ENCODE measurements at regions not wholly inside any gene's neighbourhood (a gene's known extent, or its start where the extent isn't known, plus 50 kb on each side); places are given as distances from the start of the nearest gene placed in this dataset.
A peak's percentile ranks its signal among the peaks of the same experiment; 100 is the strongest.

GRCh38 chr2:59077026-59077725 lies 836.1 kb upstream of the FANCL start:
- no peak for DNase-seq (ENCODE audit: low spot score)

GRCh38 chr2:59076079-59076619 lies 835.0 kb upstream of the FANCL start:
- no peak for DNase-seq (ENCODE audit: low spot score)

DNA sequence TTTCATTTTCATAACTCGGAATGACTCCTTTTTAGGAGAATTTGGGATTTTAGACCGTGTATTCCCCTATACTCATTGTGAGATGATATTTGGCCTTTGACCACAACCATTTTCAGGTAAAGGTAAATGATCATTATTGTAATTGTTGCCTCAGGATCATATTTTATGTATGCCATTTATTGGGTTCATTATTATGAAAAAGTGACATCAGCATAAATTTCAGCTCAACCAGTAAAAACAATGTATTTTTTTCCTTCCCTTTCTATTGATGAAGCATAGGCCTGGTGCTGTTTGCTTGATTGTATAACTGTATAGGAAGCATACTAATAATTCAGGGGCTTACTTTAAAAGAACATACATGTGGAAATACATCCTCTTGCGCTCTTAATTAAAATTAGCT lies 832.9 kb upstream of the FANCL start:
- DNase-seq (ENCODE audit: low spot score) = no peak

GRCh38 chr2:59073286-59073685 lies 832.2 kb upstream of the FANCL start:
- DNase-seq (ENCODE audit: low spot score) = no peak

GRCh38 chr2:59068255-59068654 lies 827.1 kb upstream of the FANCL start:
- DNase-seq (ENCODE audit: low spot score) = no peak

DNA sequence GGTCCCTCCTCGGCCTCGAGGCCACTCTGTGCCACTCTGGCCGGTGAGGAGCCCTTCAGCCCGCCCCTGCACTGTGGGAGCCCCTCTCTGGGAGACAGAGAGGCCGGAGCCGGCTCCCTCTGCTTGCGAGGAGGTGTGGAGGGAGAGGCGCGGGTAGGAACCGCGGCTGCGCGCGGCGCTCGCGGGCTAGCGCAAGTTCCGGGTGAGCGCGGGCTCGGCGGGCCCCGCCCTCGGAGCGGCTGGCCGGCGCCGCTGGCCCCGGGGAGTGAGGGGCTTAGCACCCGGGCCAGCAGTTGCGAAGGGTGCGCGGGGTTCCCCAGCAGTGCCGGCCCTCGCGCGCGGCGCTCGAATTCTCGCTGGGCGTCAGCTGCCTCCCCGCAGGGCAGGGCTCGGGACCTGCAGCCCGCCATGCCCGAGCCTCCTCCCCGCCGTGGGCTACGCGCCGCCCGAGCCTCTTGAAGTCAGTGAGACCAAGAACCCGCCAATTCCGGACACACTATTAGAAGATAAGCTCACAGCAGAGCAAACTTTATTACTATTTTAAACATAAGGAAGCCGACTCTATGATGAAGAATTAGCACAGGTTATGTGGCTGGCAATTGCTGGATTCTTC lies 825.8 kb upstream of the FANCL start:
- no peak for DNase-seq (ENCODE audit: low spot score)

DNA sequence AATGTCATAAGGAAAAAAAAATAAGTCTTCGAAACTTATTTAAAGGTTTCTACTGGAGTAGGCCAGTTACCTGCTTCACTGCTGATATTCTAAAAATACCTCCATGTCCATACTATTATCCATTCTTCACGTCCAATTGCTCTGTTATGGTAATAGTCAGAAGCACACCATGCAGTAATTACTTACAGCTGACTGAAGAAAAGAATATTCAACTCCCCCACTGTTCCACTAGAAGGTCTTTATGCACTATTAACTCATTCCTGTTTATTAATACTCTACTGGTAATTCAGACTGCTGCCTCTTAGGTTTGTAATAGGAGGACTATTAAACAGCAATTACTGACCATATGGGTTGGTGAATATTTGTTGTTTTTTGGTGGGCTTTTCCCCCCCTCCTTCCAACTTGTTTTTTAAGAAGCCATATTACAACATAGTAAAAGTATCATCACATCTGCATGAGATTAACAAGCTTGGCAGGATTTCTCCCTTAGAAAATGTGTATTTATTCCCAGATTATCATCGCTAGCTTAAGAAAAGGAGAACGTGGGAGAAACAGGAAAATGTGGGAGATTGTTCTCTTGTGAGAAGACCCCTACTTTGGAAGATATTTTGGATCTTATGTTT lies 806.4 kb upstream of the FANCL start:
- DNase-seq (ENCODE audit: low spot score) = no peak

DNA sequence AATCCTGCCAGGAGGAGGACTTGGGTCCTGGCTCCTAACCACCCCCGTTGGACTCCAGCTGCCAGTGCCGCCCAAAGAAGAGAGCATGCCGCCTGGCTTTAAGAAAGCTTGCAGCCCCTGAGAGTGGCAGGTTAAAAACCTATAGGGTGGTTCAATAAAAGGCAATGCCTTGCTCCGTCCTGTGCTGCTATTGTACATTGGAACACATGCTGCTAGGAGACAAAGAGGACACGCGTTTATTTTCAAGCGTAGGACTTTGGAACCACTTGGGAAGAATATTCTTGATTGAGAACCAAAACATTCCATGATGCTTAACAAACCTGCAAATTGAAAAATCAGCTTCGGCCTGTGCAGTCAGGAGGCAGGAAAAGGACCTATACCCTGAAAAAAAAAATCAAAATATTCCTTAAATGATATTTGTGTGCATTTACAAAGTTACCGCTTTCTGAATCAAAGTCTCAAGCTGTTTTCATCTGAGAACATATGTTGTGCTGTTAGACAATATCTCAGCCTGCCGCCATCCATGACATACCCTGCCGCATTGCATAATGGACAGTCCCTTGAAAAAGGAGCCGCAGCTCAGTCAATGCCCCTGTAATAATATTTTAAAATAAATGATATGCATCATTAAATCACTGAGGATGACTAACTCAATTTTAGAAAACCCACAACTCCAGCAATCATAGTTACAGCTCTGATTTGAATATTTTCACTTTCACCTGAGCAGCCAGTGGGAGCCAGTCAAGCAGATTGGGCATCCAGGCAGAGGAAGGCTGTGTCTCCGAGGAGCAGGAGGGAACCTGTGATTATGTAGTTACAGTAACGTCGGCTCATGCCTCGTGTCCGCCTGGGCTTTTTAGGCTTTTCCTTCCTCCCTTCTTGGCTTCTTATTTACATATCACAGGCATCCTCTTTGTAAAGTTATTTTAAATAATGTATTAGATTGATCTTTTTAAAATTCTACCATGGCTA lies 805.6 kb upstream of the FANCL start:
- DNase-seq (ENCODE audit: low spot score) = no peak

- no peak for DNase-seq (ENCODE audit: low spot score)
Measured at GRCh38 chr2:59044736-59045135, 803.6 kb upstream of the FANCL start.

DNA sequence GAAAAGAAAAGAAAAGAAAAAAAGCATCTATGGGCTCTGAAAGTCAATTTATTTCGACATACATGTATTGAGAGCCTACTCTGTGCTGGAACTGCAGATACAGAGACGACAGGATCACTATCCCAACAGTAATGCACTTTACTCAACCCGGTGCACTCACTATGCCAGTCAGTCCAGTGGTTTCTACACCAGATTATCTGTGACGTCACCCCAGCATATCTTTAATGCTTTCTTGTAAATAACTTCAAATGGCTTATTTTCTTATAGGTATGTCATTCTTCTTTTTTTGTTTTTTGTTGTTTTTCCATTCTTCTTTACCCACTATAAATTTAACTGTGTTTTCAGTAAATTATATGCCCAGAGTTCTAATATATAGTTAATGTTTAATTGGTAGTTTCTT lies 800.0 kb upstream of the FANCL start:
- DNase-seq (ENCODE audit: low spot score) = no peak

DNA sequence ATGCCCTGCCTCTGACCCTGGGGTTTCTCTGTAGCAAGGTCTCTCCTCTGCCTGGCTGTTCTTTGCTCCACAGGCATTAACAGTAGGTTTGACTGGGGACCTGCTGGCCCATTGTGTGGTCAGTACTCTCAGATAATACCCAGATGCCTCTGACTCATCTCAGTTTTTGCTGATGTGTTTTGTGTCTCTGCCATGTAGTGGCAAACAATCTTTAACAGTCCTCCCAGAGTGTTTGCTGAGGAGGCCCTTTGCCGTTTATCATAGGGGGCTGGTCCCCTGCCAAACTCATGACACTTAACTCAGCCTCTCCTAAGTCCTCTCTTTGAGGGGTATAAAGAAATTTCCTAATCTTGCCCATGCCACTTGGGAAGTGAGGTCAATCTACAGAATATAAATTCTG lies 793.7 kb upstream of the FANCL start:
- DNase-seq (ENCODE audit: low spot score) = no peak

- no peak for DNase-seq (ENCODE audit: low spot score)
Measured at GRCh38 chr2:59034106-59034505, 793.0 kb upstream of the FANCL start.

DNA sequence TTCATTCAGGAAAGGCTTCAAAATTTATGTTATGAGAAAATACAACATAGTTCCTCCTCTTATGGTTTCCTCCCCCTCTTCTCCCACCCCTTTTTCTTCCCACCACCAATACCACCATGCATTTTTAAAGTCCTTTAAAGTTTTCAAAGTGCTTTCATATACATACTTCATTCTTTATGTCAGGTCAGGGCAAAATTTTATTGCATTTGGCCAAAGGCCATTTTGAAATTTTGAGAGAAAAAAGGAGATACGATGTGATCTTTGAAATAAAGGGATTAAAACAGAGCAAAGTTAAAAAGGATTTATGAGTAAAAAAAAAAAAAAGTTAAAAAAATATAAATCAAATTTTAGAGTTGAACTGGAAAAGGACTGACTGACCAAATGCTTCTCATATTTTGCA lies 792.5 kb upstream of the FANCL start:
- DNase-seq (ENCODE audit: low spot score) = no peak

GRCh38 chr2:59032499-59032898 lies 791.4 kb upstream of the FANCL start:
- no peak for DNase-seq (ENCODE audit: low spot score)

DNA sequence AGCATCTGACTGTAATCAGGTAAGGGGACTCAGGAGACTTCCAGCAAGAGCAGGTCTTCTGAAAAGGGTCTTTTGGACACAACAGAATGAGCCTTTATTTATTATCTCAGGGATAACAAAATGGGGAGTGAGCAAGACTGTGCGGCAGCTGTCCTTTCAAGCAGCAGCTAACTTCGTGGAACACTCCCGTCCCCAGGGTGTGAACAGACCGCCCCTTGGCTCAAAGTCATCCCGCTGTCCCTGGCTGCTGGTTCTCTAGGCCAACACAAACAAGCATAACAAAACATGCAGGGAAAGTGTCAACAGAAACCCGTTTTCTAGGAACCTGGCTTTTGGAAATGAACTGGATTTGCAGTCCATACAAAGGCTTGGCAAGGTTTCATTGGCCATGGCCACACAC lies 787.9 kb upstream of the FANCL start:
- no peak for DNase-seq (ENCODE audit: low spot score)

GRCh38 chr2:59027320-59027719 lies 786.2 kb upstream of the FANCL start:
- DNase-seq (ENCODE audit: low spot score) = no peak

GRCh38 chr2:59025157-59025757 lies 784.1 kb upstream of the FANCL start:
- peak; percentile 80 for DNase-seq (ENCODE audit: low spot score)

DNA sequence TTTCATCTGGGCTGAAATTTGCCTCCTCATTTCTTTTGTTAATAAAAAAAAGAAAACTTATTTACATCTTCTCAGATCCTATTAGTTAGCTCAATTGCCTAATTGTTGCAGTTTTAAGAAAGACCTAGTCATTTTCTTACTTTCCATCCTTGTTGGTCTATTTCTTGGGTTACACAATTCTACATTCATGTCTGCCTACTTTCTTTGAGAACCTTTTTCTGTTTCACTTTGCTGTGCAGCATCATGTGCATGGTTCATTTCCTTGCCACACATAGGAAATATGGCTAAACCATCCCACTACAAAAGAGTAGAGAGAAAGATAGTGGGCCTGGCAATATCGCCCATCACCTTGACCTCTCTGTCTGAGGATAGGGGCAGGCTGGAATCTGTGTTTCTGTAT lies 780.7 kb upstream of the FANCL start:
- no peak for DNase-seq (ENCODE audit: low spot score)

DNA sequence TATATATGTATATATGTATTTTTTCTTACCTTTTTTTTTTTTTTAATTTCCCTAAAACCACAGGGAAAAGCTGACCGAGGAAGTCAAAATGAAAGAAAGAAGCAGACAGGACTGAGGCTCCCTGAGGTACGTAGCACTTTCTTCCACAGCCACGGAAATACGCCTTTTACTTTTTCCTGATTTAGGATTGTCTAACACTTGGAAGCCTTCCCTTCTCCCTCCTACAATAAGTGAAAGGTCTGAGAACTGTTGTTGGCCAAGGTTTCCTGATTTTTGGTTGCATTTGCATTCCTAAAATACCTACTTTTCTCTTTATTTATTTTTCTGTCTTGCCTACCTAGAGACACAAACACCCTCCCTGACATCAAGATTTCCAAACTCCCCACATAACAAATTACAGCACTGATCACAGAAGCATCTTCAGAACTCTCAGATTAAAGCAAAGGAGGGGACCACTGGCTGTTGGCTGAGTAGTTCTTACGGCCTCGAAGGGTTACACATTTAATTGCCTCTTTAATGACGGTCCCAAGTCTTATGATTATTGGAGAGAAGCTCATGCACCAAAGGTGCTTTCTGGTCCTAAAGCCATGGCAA lies 778.5 kb upstream of the FANCL start:
- no peak for DNase-seq (ENCODE audit: low spot score)

DNA sequence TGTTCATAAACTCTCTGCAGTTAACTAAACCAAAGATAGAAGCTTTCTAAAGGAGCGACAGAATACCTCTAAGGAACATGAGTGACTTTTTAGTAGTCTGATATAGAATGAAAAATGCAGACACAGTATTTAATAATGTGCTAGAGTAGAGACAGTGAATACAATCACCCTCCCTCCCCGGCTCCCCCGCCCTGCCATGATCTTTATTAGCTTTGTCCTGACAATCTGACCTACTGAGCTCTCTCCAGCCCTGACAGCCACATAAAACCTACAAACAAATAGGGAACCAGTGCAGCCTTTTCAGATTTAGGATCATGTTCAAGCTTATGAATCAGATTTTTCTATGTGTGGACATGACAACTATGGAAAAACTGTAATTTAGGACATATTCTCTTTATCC lies 777.6 kb upstream of the FANCL start:
- DNase-seq (ENCODE audit: low spot score) = no peak

DNA sequence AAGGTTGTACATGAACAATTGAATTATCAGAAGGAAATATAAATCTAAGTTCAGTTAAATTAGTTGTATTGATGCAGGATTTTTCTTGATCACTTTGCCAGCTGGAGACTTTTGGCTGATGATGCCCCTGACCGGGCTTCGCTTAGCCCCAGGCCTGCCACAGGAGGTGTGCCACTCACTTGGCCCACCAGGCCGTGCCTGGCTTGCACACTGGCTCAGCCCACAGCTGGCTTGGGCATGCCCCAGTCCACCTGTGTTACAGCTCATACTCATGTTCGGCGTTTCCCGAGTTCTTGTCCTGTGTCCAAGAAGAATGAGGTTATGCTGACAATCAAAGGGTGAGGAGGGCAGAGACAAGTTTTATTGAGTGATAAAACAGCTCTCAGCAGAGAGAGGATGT lies 773.9 kb upstream of the FANCL start:
- no peak for DNase-seq (ENCODE audit: low spot score)

Measured in ecto neural progenitor cell (in vitro differentiated cells).